ENCODE measurements at regions not wholly inside any gene's neighbourhood (a gene's known extent, or its start where the extent isn't known, plus 50 kb on each side); places are given as distances from the start of the nearest gene placed in this dataset.

DNA sequence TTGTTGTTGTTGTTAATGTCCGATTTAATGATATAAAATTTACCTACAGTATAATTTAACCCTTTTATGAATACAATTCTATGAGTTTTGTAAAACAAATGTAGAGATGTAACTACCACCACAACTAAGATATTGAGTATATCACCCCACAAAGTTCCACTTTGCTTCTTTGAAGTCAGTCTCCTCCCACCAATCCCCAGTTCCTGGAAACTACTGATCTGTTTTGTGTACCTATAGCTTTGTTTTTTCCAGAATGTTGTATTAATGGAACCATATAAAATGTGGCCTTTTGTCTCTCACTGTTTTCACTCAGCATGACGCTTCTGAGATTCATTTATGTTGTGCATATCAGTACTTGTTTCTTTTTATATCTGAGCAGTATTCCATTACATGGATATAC, 52.3 kb upstream of the FAM9C start:
- Mint-ChIP-seq H3K4me3 (no peak overlapping the region), H3K27me3 (no peaks in the 10 kb centered on the region), H3K27ac (no peak overlapping the region), H3K4me1 (peaks cover 49% of the 10 kb centered on the region), H3K9me3 (ENCODE audit: insufficient read depth) (no peaks in the 10 kb centered on the region)
- ChIA-PET POLR2A (no interaction called here), CTCF (no interaction called here)
- H3K27ac ChIP-seq (ENCODE audit: low read length in 2 of 2): no peak overlapping the region
- no peak overlapping the region for H3K4me3 ChIP-seq (ENCODE audit: control extremely low read depth in 1 of 5, extremely low read depth in 1 of 5, insufficient read depth in 1 of 5, low read depth in 2 of 5, low read length in 4 of 5)
- H3K4me1 ChIP-seq (ENCODE audit: control insufficient read depth in 2 of 2, insufficient read depth in 2 of 2, low read length in 2 of 2): peaks cover 25 to 48% of the 10 kb centered on the region in 2 donors
- no peak overlapping the region for H3K4me2 ChIP-seq (replicated peaks; ENCODE audit: low read depth, low read length, poor library complexity, severe bottlenecking)
- peaks cover 0 to 3% (median 0%) of the 10 kb centered on the region in 4 experiments for H3K27me3 ChIP-seq (replicated peaks in 1 of 4; ENCODE audit: control extremely low read depth in 1 of 4, control insufficient read depth in 3 of 4, insufficient read depth in 4 of 4, low read length in 3 of 4)
- no peaks in the 10 kb centered on the region for H3K79me2 ChIP-seq (ENCODE audit: control insufficient read depth, insufficient read depth, low read length)
- no peaks in the 10 kb centered on the region for H3K36me3 ChIP-seq (replicated peaks in 1 of 2; ENCODE audit: control extremely low read depth in 1 of 2, control insufficient read depth in 1 of 2, extremely low read depth in 1 of 2, insufficient read depth in 2 of 2, low read length in 1 of 2)
- H3K9ac ChIP-seq (ENCODE audit: low read length): no peak overlapping the region
- H4K20me1 ChIP-seq (ENCODE audit: control insufficient read depth, insufficient read depth, low read length, poor library complexity, severe bottlenecking): no peaks in the 10 kb centered on the region
- intact Hi-C loops (cut with micrococcal nuclease): loop anchor here (10.0 kb wide), 1 partner anchor 248 kb away; no protein-coding TSS in a partner anchor
- DNase-seq (no peak), ATAC-seq (ENCODE audit: low read depth) (no peak)
- TF ChIP-seq EZH2 (IDR thresholded peaks at IDR 0.05; ENCODE audit: borderline replicate concordance, insufficient read depth, low read depth, low read length, poor library complexity, severe bottlenecking) (no peak), CTCF (IDR thresholded peaks at IDR 0.05) (no peak)
- no CpG with 5 or more reads among the region's 2 CpGs for WGBS (ENCODE audit: insufficient coverage)
- peaks cover 0 to 3% (median 0%) of the 10 kb centered on the region in 3 donors for H3K9me3 ChIP-seq (ENCODE audit: control extremely low read depth in 1 of 3, control insufficient read depth in 2 of 3, insufficient read depth in 1 of 3, low read length in 2 of 3)
- no peak overlapping the region for H2AFZ ChIP-seq (ENCODE audit: insufficient read depth, low read depth, low read length, poor library complexity, severe bottlenecking)

GRCh38 chrX:13094828-13095341, 50.5 kb upstream of the FAM9C start:
- CTCF ChIA-PET: interaction anchor here (1.0 kb wide), 1 partner anchor 391 kb away, joined by 3 read pairs; no protein-coding TSS in a partner anchor
- Histone ChIP-seq H3K4me2 (replicated peaks; ENCODE audit: low read depth, low read length, poor library complexity, severe bottlenecking) (no peak overlapping the region), H2AFZ (ENCODE audit: insufficient read depth, low read depth, low read length, poor library complexity, severe bottlenecking) (peak overlapping the region; percentile 19), H3K9me3 (ENCODE audit: control extremely low read depth in 1 of 3, control insufficient read depth in 2 of 3, insufficient read depth in 1 of 3, low read length in 2 of 3) (peaks cover 0 to 3% (median 0%) of the 10 kb centered on the region in 3 donors), H3K9ac (ENCODE audit: low read length) (no peak overlapping the region), H3K27ac (ENCODE audit: low read length in 2 of 2) (peak overlapping the region; percentile 16 to 82), H3K4me3 (ENCODE audit: control extremely low read depth in 1 of 5, extremely low read depth in 1 of 5, insufficient read depth in 1 of 5, low read depth in 2 of 5, low read length in 4 of 5) (no peak overlapping the region), H3K36me3 (replicated peaks in 1 of 2; ENCODE audit: control extremely low read depth in 1 of 2, control insufficient read depth in 1 of 2, extremely low read depth in 1 of 2, insufficient read depth in 2 of 2, low read length in 1 of 2) (no peaks in the 10 kb centered on the region), H3K79me2 (ENCODE audit: control insufficient read depth, insufficient read depth, low read length) (no peaks in the 10 kb centered on the region), H3K4me1 (ENCODE audit: control insufficient read depth in 2 of 2, insufficient read depth in 2 of 2, low read length in 2 of 2) (peaks cover 40 to 48% of the 10 kb centered on the region in 2 donors), H4K20me1 (ENCODE audit: control insufficient read depth, insufficient read depth, low read length, poor library complexity, severe bottlenecking) (no peaks in the 10 kb centered on the region), H3K27me3 (replicated peaks in 1 of 4; ENCODE audit: control extremely low read depth in 1 of 4, control insufficient read depth in 3 of 4, insufficient read depth in 4 of 4, low read length in 3 of 4) (no peaks in the 10 kb centered on the region)
- no peak overlapping the region for H3K4me3 Mint-ChIP-seq
- intact Hi-C loops (cut with micrococcal nuclease): loop anchor here (5.0 to 10.0 kb wide), 3 partner anchors 167 to 322 kb away; no protein-coding TSS in a partner anchor
- ATAC-seq (ENCODE audit: low read depth): no peak
- POLR2A ChIA-PET: no interaction called here
- H3K27ac Mint-ChIP-seq: peak overlapping the region; percentile 32
- TF ChIP-seq CTCF (IDR thresholded peaks at IDR 0.05): no peak
- TF ChIP-seq EZH2 (IDR thresholded peaks at IDR 0.05; ENCODE audit: borderline replicate concordance, insufficient read depth, low read depth, low read length, poor library complexity, severe bottlenecking): no peak
- WGBS (ENCODE audit: insufficient coverage): 80% methylated on average over 1 of the region's 4 CpGs
- no peaks in the 10 kb centered on the region for H3K9me3 Mint-ChIP-seq (ENCODE audit: insufficient read depth)
- H3K27me3 Mint-ChIP-seq: no peaks in the 10 kb centered on the region
- no peak for DNase-seq
- peaks cover 55% of the 10 kb centered on the region for H3K4me1 Mint-ChIP-seq

All from B cell (primary cell).